GM10266 (cell line): ENCODE measurements at regions not wholly inside any gene's neighbourhood (a gene's known extent, or its start where the extent isn't known, plus 50 kb on each side); places are given as distances from the start of the nearest gene placed in this dataset.

Source experiments
- DNase-seq: peaks from one replicate; pipeline ENCODE4 v3.0.0; 2012; ENCODE audit errors: extremely low spot score
- CTCF ChIP-seq: IDR thresholded peaks from 2 replicates; pipeline ENCODE4 v1.5.1; 2012; ENCODE audit warnings: mild to moderate bottlenecking, low read depth; ENCODE audit not compliant: control insufficient read depth, insufficient read depth; ENCODE audit errors: missing control alignments

DNA sequence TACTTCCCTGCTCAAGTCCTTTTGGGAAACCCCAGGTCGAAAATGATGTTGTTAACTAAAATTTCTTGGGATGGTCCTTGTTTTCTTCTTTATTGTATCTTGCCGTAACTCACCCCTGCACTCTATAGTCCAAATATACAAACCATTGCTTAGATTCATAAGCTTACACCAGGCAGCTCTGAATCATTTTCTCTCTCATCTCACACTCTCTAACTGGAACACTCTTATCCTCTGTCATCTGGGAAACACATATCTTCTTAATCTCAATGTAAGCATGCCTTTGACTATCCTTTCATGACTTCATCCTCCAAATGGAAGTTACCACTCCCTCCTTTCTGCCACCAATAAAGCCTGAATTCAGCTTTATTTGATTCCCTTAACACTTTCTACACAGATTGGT lies 175.8 kb upstream of the ANK3 start:
- no peak for TF ChIP-seq CTCF
- no peak for DNase-seq

- no peak for TF ChIP-seq CTCF
- no peak for DNase-seq
These were observed 174.8 kb upstream of the ANK3 start for GRCh38 chr10:60564475-60564874.

GRCh38 chr10:60560451-60560850 lies 170.8 kb upstream of the ANK3 start:
- no peak for TF ChIP-seq CTCF
- no peak for DNase-seq

- DNase-seq = no peak
- no peak for TF ChIP-seq CTCF
These were observed 166.0 kb upstream of the ANK3 start for GRCh38 chr10:60555700-60556099.

GRCh38 chr10:60549686-60550085 lies 160.0 kb upstream of the ANK3 start:
- no peak for DNase-seq
- peak; percentile 20 for TF ChIP-seq CTCF

DNA sequence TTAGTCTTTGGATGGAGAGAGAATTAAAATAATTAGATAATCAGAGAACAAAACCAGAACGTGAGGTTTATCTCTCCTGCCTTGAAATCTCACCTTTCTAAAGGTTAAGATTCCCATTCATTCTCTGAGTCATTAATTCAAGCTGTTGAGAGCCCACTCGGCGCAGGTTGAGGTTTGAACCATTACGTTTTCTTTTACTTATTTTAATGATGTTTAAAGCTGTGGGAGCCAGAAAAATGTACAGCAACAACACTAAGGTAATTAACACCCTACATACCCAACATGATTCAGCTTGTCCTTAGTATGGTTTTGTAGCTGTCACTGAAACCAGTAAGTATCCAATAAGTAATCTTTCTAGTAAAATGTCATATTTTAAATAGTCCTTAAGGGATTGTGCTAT lies 153.0 kb upstream of the ANK3 start:
- DNase-seq = no peak
- TF ChIP-seq CTCF = no peak

- no peak for TF ChIP-seq CTCF
- DNase-seq = no peak
These were observed 151.8 kb upstream of the ANK3 start for GRCh38 chr10:60541451-60541850.

GRCh38 chr10:60537697-60538096 lies 148.0 kb upstream of the ANK3 start:
- no peak for DNase-seq
- no peak for TF ChIP-seq CTCF
